H1 (cell line): ENCODE measurements at regions not wholly inside any gene's neighbourhood (a gene's known extent, or its start where the extent isn't known, plus 50 kb on each side); places are given as distances from the start of the nearest gene placed in this dataset.

Experiments used
- CREB1 ChIP-seq: IDR thresholded peaks from 2 replicates; pipeline ENCODE4 v1.6.1; 2012; ENCODE audit warnings: inconsistent platforms
- EP300 ChIP-seq, 2 experiments: IDR thresholded peaks; 1 replicate in 1 of 2; 2 replicates in 1 of 2; pipeline ENCODE4 v1.6.1; 2011 to 2012; ENCODE audit warnings: low read depth in 2 of 2, low read length in 2 of 2, mild to moderate bottlenecking in 2 of 2, borderline replicate concordance in 1 of 2, inconsistent platforms in 1 of 2, moderate library complexity in 1 of 2
- EZH2 ChIP-seq: fragments of 200-600 bp; sonication (generic); IDR thresholded peaks from 2 replicates; pipeline ENCODE4 v1.7.1; 2012; ENCODE audit warnings: low read depth, mild to moderate bottlenecking, moderate library complexity, low read length, inconsistent platforms; ENCODE audit not compliant: severe bottlenecking
- GTF2F1 ChIP-seq: IDR thresholded peaks from 2 replicates; pipeline ENCODE4 v1.6.1; 2012; ENCODE audit warnings: low read depth, low read length, improper control_type of control experiment, borderline replicate concordance
- KDM1A ChIP-seq: fragments of 200-600, 300-600 bp; sonication (generic); IDR thresholded peaks from 2 replicates; pipeline ENCODE4 v1.7.1; 2016; ENCODE audit warnings: mild to moderate bottlenecking, low read length, borderline replicate concordance
- KDM4A ChIP-seq: IDR thresholded peaks from one replicate; pipeline ENCODE4 v1.7.1; 2012; ENCODE audit warnings: low read depth, mild to moderate bottlenecking, moderate library complexity, low read length, inconsistent platforms; ENCODE audit not compliant: severe bottlenecking
- NANOG ChIP-seq: IDR thresholded peaks from 2 replicates; pipeline ENCODE4 v1.6.1; 2011; ENCODE audit warnings: low read length, low read depth, mild to moderate bottlenecking, inconsistent platforms; ENCODE audit not compliant: insufficient read depth, poor library complexity, severe bottlenecking
- USF2 ChIP-seq: IDR thresholded peaks from 2 replicates; pipeline ENCODE4 v1.6.1; 2011; ENCODE audit warnings: low read length, improper control_type of control experiment
- TF ChIP-seq, protein P1 (sequence below): fragments of 300-600 bp; sonication (generic); IDR thresholded peaks from 2 replicates; pipeline ENCODE4 v1.7.1; 2012; ENCODE audit warnings: low read length, moderate library complexity, mild to moderate bottlenecking, inconsistent platforms; ENCODE audit not compliant: insufficient replicate concordance

DNA sequence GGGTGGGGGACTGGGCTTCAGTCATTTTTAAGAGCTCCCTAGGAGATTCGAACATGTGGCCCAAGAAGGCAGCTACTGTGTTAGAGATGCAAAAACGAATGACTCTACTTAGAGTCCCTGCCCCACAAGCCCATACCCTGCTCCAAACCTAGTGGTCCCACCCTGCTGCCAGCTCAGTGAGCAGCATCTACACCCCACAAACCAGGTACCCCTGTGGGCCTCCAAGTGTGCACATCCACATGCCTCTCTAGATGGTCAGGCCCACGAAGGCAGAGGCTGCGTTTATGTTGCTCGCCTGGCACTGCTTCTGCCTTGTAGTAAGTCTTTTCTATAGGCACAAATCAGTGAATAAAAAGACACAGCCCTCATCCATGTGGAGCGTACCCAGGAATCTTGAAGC lies 112.6 kb downstream of the PDCL3 start (continued):
- TF ChIP-seq, protein P1, sequence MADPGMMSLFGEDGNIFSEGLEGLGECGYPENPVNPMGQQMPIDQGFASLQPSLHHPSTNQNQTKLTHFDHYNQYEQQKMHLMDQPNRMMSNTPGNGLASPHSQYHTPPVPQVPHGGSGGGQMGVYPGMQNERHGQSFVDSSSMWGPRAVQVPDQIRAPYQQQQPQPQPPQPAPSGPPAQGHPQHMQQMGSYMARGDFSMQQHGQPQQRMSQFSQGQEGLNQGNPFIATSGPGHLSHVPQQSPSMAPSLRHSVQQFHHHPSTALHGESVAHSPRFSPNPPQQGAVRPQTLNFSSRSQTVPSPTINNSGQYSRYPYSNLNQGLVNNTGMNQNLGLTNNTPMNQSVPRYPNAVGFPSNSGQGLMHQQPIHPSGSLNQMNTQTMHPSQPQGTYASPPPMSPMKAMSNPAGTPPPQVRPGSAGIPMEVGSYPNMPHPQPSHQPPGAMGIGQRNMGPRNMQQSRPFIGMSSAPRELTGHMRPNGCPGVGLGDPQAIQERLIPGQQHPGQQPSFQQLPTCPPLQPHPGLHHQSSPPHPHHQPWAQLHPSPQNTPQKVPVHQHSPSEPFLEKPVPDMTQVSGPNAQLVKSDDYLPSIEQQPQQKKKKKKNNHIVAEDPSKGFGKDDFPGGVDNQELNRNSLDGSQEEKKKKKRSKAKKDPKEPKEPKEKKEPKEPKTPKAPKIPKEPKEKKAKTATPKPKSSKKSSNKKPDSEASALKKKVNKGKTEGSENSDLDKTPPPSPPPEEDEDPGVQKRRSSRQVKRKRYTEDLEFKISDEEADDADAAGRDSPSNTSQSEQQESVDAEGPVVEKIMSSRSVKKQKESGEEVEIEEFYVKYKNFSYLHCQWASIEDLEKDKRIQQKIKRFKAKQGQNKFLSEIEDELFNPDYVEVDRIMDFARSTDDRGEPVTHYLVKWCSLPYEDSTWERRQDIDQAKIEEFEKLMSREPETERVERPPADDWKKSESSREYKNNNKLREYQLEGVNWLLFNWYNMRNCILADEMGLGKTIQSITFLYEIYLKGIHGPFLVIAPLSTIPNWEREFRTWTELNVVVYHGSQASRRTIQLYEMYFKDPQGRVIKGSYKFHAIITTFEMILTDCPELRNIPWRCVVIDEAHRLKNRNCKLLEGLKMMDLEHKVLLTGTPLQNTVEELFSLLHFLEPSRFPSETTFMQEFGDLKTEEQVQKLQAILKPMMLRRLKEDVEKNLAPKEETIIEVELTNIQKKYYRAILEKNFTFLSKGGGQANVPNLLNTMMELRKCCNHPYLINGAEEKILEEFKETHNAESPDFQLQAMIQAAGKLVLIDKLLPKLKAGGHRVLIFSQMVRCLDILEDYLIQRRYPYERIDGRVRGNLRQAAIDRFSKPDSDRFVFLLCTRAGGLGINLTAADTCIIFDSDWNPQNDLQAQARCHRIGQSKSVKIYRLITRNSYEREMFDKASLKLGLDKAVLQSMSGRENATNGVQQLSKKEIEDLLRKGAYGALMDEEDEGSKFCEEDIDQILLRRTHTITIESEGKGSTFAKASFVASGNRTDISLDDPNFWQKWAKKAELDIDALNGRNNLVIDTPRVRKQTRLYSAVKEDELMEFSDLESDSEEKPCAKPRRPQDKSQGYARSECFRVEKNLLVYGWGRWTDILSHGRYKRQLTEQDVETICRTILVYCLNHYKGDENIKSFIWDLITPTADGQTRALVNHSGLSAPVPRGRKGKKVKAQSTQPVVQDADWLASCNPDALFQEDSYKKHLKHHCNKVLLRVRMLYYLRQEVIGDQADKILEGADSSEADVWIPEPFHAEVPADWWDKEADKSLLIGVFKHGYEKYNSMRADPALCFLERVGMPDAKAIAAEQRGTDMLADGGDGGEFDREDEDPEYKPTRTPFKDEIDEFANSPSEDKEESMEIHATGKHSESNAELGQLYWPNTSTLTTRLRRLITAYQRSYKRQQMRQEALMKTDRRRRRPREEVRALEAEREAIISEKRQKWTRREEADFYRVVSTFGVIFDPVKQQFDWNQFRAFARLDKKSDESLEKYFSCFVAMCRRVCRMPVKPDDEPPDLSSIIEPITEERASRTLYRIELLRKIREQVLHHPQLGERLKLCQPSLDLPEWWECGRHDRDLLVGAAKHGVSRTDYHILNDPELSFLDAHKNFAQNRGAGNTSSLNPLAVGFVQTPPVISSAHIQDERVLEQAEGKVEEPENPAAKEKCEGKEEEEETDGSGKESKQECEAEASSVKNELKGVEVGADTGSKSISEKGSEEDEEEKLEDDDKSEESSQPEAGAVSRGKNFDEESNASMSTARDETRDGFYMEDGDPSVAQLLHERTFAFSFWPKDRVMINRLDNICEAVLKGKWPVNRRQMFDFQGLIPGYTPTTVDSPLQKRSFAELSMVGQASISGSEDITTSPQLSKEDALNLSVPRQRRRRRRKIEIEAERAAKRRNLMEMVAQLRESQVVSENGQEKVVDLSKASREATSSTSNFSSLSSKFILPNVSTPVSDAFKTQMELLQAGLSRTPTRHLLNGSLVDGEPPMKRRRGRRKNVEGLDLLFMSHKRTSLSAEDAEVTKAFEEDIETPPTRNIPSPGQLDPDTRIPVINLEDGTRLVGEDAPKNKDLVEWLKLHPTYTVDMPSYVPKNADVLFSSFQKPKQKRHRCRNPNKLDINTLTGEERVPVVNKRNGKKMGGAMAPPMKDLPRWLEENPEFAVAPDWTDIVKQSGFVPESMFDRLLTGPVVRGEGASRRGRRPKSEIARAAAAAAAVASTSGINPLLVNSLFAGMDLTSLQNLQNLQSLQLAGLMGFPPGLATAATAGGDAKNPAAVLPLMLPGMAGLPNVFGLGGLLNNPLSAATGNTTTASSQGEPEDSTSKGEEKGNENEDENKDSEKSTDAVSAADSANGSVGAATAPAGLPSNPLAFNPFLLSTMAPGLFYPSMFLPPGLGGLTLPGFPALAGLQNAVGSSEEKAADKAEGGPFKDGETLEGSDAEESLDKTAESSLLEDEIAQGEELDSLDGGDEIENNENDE, result no peak
- no peak for TF ChIP-seq EP300 (IDR thresholded peaks at IDR 0.05; ENCODE audit: borderline replicate concordance in 1 of 2, low read depth in 2 of 2, low read length in 2 of 2)
- no peak for TF ChIP-seq KDM4A
- TF ChIP-seq GTF2F1, result no peak
- TF ChIP-seq USF2, result no peak
- TF ChIP-seq EZH2, result no peak
- no peak for TF ChIP-seq NANOG
- no peak for TF ChIP-seq KDM1A
- TF ChIP-seq CREB1, result no peak
